Mucosa of descending colon (tissue), 3 donors: ENCODE measurements at regions not wholly inside any gene's neighbourhood (a gene's known extent, or its start where the extent isn't known, plus 50 kb on each side); places are given as distances from the start of the nearest gene placed in this dataset.
"Not testable (repeated sequence)": the region's sequence is repeated elsewhere in the genome, so short reads cannot be mapped to it uniquely, and the experiment has no call there.

Source experiments
- ATAC-seq: fragments of 200-7000 bp; cut with Tn5 transposase; one replicate; pipeline ENCODE4 v1.9.1; 2020; ENCODE audit warnings: mild to moderate bottlenecking, moderate library complexity
- DNase-seq, 3 donors: peaks; one replicate each; pipeline ENCODE4 v3.0.0-alpha.2; 2020
- H3K36me3 ChIP-seq: fragments of 200-600 bp; one replicate; pipeline ENCODE4 v1.8.0; 2021; ENCODE audit warnings: low read depth, mild to moderate bottlenecking
- H3K4me1 ChIP-seq: fragments of 200-600 bp; one replicate; pipeline ENCODE4 v1.8.0; 2021; ENCODE audit warnings: low read depth, mild to moderate bottlenecking
- H3K4me3 ChIP-seq: fragments of 200-600 bp; one replicate; pipeline ENCODE4 v1.8.0; 2021; ENCODE audit warnings: mild to moderate bottlenecking
- H3K9me3 ChIP-seq: fragments of 200-600 bp; one replicate; pipeline ENCODE4 v1.8.0; 2021; ENCODE audit warnings: mild to moderate bottlenecking
- CTCF ChIP-seq: fragments of 200-600 bp; IDR thresholded peaks from one replicate; pipeline ENCODE4 v1.8.0; 2022; ENCODE audit warnings: antibody characterized with exemption, mild to moderate bottlenecking
- intact Hi-C, 2 donors: fragments of 100-400 bp; cut with DNase I in 1 of 2; cut with micrococcal nuclease in 1 of 2; formaldehyde crosslinking; loops; one replicate each; pipeline versions ENCODE4 v1.11.0 to v1.11.1; 2022; cut with DNase I, micrococcal nuclease
- donor health status: DM: no; HTN: no; CAD: no; lungs with moderate emphysema.
- donor health status: DM: no; HTN: no; CAD: no.
- donor health status: DM: no; HTN: yes; CAD: no.

- no peaks in the 10 kb centered on the region for H3K9me3 ChIP-seq
- H3K36me3 ChIP-seq, result no peaks in the 10 kb centered on the region
- H3K4me3 ChIP-seq, result no peak overlapping the region
- ATAC-seq, result no peak
- DNase-seq, result no peak
- no peak for TF ChIP-seq CTCF
- intact Hi-C loops, result no loop called here
- no peaks in the 10 kb centered on the region for H3K4me1 ChIP-seq
Measured at GRCh38 chr3:87495938-87496337, 219.6 kb upstream of the POU1F1 start.

- intact Hi-C loops, result no loop called here
- H3K4me3 ChIP-seq, result no peak overlapping the region
- H3K36me3 ChIP-seq, result no peaks in the 10 kb centered on the region
- ATAC-seq, result no peak
- no peak for TF ChIP-seq CTCF
- no peak for DNase-seq
- no peaks in the 10 kb centered on the region for H3K4me1 ChIP-seq
- H3K9me3 ChIP-seq, result no peaks in the 10 kb centered on the region
Measured at GRCh38 chr3:87494264-87494663, 217.9 kb upstream of the POU1F1 start.

- intact Hi-C loops, result no loop called here
- no peak for ATAC-seq
Measured at GRCh38 chr3:87491843-87492242, 215.5 kb upstream of the POU1F1 start.

GRCh38 chr3:87489892-87490291 is 213.5 kb upstream of the POU1F1 start:
- no peak for TF ChIP-seq CTCF
- Histone ChIP-seq H3K4me1 (no peaks in the 10 kb centered on the region), H3K4me3 (no peak overlapping the region), H3K9me3 (no peaks in the 10 kb centered on the region), H3K36me3 (no peaks in the 10 kb centered on the region)
- ATAC-seq, result peak; percentile 55
- DNase-seq, result no peak
- intact Hi-C loops, result no loop called here

More at GRCh38 chr3:87491843-87492242, 215.5 kb upstream of the POU1F1 start:
- Histone ChIP-seq H3K4me3 (no peak overlapping the region), H3K36me3 (no peaks in the 10 kb centered on the region), H3K9me3 (no peaks in the 10 kb centered on the region), H3K4me1 (no peaks in the 10 kb centered on the region)
- no peak for DNase-seq
- no peak for TF ChIP-seq CTCF

- H3K4me1 ChIP-seq, result no peaks in the 10 kb centered on the region
- no peak overlapping the region for H3K4me3 ChIP-seq
- H3K36me3 ChIP-seq, result no peaks in the 10 kb centered on the region
- no peak for DNase-seq
- TF ChIP-seq CTCF, result no peak
- no peaks in the 10 kb centered on the region for H3K9me3 ChIP-seq
- intact Hi-C loops, result no loop called here
- ATAC-seq, result no peak
Measured at GRCh38 chr3:87488765-87489164, 212.4 kb upstream of the POU1F1 start.

GRCh38 chr3:87486635-87487034 is 210.3 kb upstream of the POU1F1 start:
- H3K9me3 ChIP-seq, intact Hi-C loops, ATAC-seq, H3K4me1 ChIP-seq, H3K4me3 ChIP-seq, DNase-seq, H3K36me3 ChIP-seq: not testable (repeated sequence)
